HepG2 (cell line): ENCODE measurements at regions not wholly inside any gene's neighbourhood (a gene's known extent, or its start where the extent isn't known, plus 50 kb on each side); places are given as distances from the start of the nearest gene placed in this dataset.

Experiments used
- ATAC-seq: fragments of 200-7000 bp; cut with Tn5 transposase; 3 replicates; pipeline ENCODE4 v1.9.1; 2020; ENCODE audit warnings: mild to moderate bottlenecking, moderate library complexity
- BruUV-seq: library from RNA; stranded (reverse); fragments of 400-500 nt; replicated peaks from 2 replicates; lab custom pipeline; 2021; lab: Mats Ljungman, UMichigan
- CTCF ChIA-PET: fragments of 300-600 bp; formaldehyde crosslinking; extraction: SDS; loops from one replicate; lab custom pipeline; 2021; ENCODE audit warnings: low total read pairs, inconsistent platforms, low intra/inter-chr PET ratio; lab: Yijun Ruan, JAX
- POLR2A ChIA-PET: fragments of 350-600 bp; sonication (Branson Sonifier 250); formaldehyde crosslinking; loops from one replicate; lab custom pipeline; 2020; ENCODE audit warnings: antibody characterized with exemption, inconsistent platforms; lab: Yijun Ruan, JAX
- DNase-seq: peaks from one replicate; pipeline ENCODE4 v3.0.0-alpha.2; 2015; ENCODE audit warnings: low spot score
- FAIRE-seq: peaks from 3 replicates; lab custom pipeline; 2011; peaks lifted over from hg19 to GRCh38; lab: Jason Lieb, UNC
- H2AFZ ChIP-seq: one replicate; pipeline ENCODE4 v1.6.1; 2011; ENCODE audit warnings: low read length, inconsistent platforms
- H3K27ac ChIP-seq: fragments of 300-600 bp; 3 replicates; pipeline ENCODE4 v1.8.0; 2011; ENCODE audit warnings: mixed run types, mild to moderate bottlenecking, mixed read lengths, low read length, inconsistent platforms; ENCODE audit not compliant: insufficient read depth; ENCODE audit errors: extremely low read length
- H3K27me3 ChIP-seq, 2 experiments: fragments of 200-600 bp in 1 of 2; 2 replicates in 1 of 2; 3 replicates in 1 of 2; pipeline versions ENCODE4 v1.6.0 to v1.8.0; 2011; ENCODE audit warnings: low read length in 2 of 2, mild to moderate bottlenecking in 2 of 2, moderate library complexity in 2 of 2, inconsistent platforms in 1 of 2; ENCODE audit not compliant: insufficient read depth in 2 of 2, control insufficient read depth in 1 of 2
- H3K36me3 ChIP-seq, 2 experiments: fragments of 200-600 bp in 1 of 2; replicated peaks in 1 of 2; 2 replicates in 1 of 2; 3 replicates in 1 of 2; pipeline versions ENCODE4 v1.5.1 to v1.8.0; 2011; ENCODE audit warnings: low read length in 2 of 2, inconsistent platforms in 1 of 2; ENCODE audit not compliant: insufficient read depth in 2 of 2, control insufficient read depth in 1 of 2
- H3K4me1 ChIP-seq: 2 replicates; pipeline ENCODE4 v1.5.1; 2012; ENCODE audit warnings: low read length, inconsistent platforms; ENCODE audit not compliant: insufficient read depth
- H3K4me2 ChIP-seq: 2 replicates; pipeline ENCODE4 v1.6.0; 2011; ENCODE audit warnings: low read depth, low read length, inconsistent platforms
- H3K4me3 ChIP-seq, 3 experiments: fragments of 200-600 bp in 1 of 3; sonication (generic), shearing (Covaris generic) in 1 of 3; replicated peaks in 1 of 3; 2 replicates each; pipeline ENCODE4 v1.5.1; 2011 to 2016; ENCODE audit warnings: low read length in 3 of 3, inconsistent platforms in 2 of 3, low read depth in 2 of 3, mild to moderate bottlenecking in 2 of 3, control low read depth in 1 of 3, mixed read lengths in 1 of 3; ENCODE audit not compliant: insufficient read depth in 1 of 3
- H3K79me2 ChIP-seq: one replicate; pipeline ENCODE4 v1.6.1; 2011; ENCODE audit warnings: low read length, inconsistent platforms; ENCODE audit not compliant: insufficient read depth
- H3K9ac ChIP-seq: 2 replicates; pipeline ENCODE4 v1.6.0; 2011; ENCODE audit warnings: mild to moderate bottlenecking, low read depth, low read length, inconsistent platforms; ENCODE audit not compliant: insufficient read depth
- H3K9me3 ChIP-seq: 2 replicates; pipeline ENCODE4 v1.5.1; 2012; ENCODE audit warnings: mild to moderate bottlenecking, low read length
- H4K20me1 ChIP-seq: 2 replicates; pipeline ENCODE4 v1.6.0; 2011; ENCODE audit warnings: inconsistent platforms, mild to moderate bottlenecking, low read length, moderate library complexity; ENCODE audit not compliant: insufficient read depth
- ADNP ChIP-seq: sonication (generic); formaldehyde crosslinking; IDR thresholded peaks from 2 replicates; pipeline ENCODE4 v1.4.0; 2020; ENCODE audit warnings: missing genetic modification reagents
- FOSL2 ChIP-seq: sonication (generic); formaldehyde crosslinking; IDR thresholded peaks from 2 replicates; pipeline ENCODE4 v1.4.0; 2020; ENCODE audit warnings: missing genetic modification reagents
- MAFF ChIP-seq: IDR thresholded peaks from 2 replicates; pipeline ENCODE4 v1.6.1; 2011; ENCODE audit warnings: low read depth, low read length, improper control_type of control experiment
- MAFK ChIP-seq, 2 experiments: IDR thresholded peaks in 1 of 2; conservative IDR thresholded peaks in 1 of 2; 2 replicates each; pipeline ENCODE4 v1.6.1; 2011; ENCODE audit warnings: improper control_type of control experiment in 2 of 2, low read length in 2 of 2
- PRPF4 ChIP-seq: fragments of 200-400 bp; formaldehyde crosslinking; IDR thresholded peaks from 2 replicates; pipeline ENCODE4 v1.6.1; 2016; ENCODE audit warnings: low read length, low read depth; ENCODE audit not compliant: poor library complexity, severe bottlenecking
- STAT6 ChIP-seq: sonication (generic); formaldehyde crosslinking; IDR thresholded peaks from 2 replicates; pipeline ENCODE4 v1.4.0; 2020; ENCODE audit warnings: missing genetic modification reagents, mild to moderate bottlenecking, borderline replicate concordance
- TCF12 ChIP-seq, 2 experiments: fragments of 450-650 bp in 1 of 2; sonication (generic) in 1 of 2; formaldehyde crosslinking in 1 of 2; IDR thresholded peaks; 2 replicates each; pipeline versions ENCODE4 v1.6.1 to v1.8.0; 2017 to 2022; ENCODE audit warnings: antibody characterized with exemption in 1 of 2, mild to moderate bottlenecking in 1 of 2, missing genetic modification reagents in 1 of 2, moderate library complexity in 1 of 2
- ZBTB44 ChIP-seq: sonication (generic); formaldehyde crosslinking; IDR thresholded peaks from 2 replicates; pipeline ENCODE4 v1.4.0; 2020; ENCODE audit warnings: missing genetic modification reagents
- ZIK1 ChIP-seq: sonication (generic); formaldehyde crosslinking; IDR thresholded peaks from 2 replicates; pipeline ENCODE4 v1.5.0; 2020; ENCODE audit warnings: mild to moderate bottlenecking, low read depth, missing genetic modification reagents, borderline replicate concordance
- WGBS: methylation state at CpG from one replicate; pipeline ENCODE4 v1.1.6; 2017; ENCODE audit warnings: low lambda C conversion rate; 5-methylcytosine and 5-hydroxymethylcytosine counted together
- in situ Hi-C: cut with HindIII; loops from 2 replicates; pipeline ENCODE4 v1.10.0; 2017; ENCODE audit warnings: low pct_unique_long_range_greater_than_20kb; ENCODE audit not compliant: extremely low pct_ligation_motif_present
- intact Hi-C: fragments of 100-400 bp; cut with micrococcal nuclease; formaldehyde crosslinking; loops from one replicate; pipeline ENCODE4 v1.10.0; 2022; ENCODE audit not compliant: unreplicated experiment

GRCh38 chr9:74064702-74065101 is 432.4 kb upstream of the RORB start:
- no peak for DNase-seq
- CTCF ChIA-PET: no interaction called here
- 23% methylated on average over 2 of the region's 2 CpGs for WGBS
- Histone ChIP-seq H2AFZ (no peak overlapping the region), H3K9me3 (no peaks in the 10 kb centered on the region), H3K79me2 (no peaks in the 10 kb centered on the region), H3K27ac (no peak overlapping the region), H3K36me3 (no peaks in the 10 kb centered on the region), H3K9ac (no peak overlapping the region), H3K4me1 (no peaks in the 10 kb centered on the region), H3K4me2 (no peak overlapping the region), H3K27me3 (no peaks in the 10 kb centered on the region), H3K4me3 (no peak overlapping the region), H4K20me1 (no peaks in the 10 kb centered on the region)
- in situ Hi-C loops: no loop called here
- POLR2A ChIA-PET: no interaction called here
- intact Hi-C loops: no loop called here
- no TSS peak for BruUV-seq
- TF ChIP-seq ADNP (CRISPR knock-in tag): no peak
- TF ChIP-seq FOSL2 (CRISPR knock-in tag): no peak
- TF ChIP-seq STAT6 (CRISPR knock-in tag): no peak
- peak; percentile 43; the same call in 1 of the 2 replicates for TF ChIP-seq MAFF
- no peak for TF ChIP-seq PRPF4
- TF ChIP-seq ZBTB44 (CRISPR knock-in tag): no peak
- peak; percentile 36 to 52; a peak in 3 of 4 replicates for TF ChIP-seq MAFK (conservative IDR thresholded peaks at IDR 0.05 in 1 of 2, IDR thresholded peaks at IDR 0.05 in 1 of 2; ENCODE audit: low read length in 2 of 2)
- TF ChIP-seq ZIK1 (CRISPR knock-in tag): no peak
- TF ChIP-seq TCF12 (IDR thresholded peaks at IDR 0.05): no peak
- TF ChIP-seq TCF12 (CRISPR knock-in tag; IDR thresholded peaks at IDR 0.05): no peak
- no peak for ATAC-seq
- FAIRE-seq: no peak
